ENCODE measurements at regions not wholly inside any gene's neighbourhood (a gene's known extent, or its start where the extent isn't known, plus 50 kb on each side); places are given as distances from the start of the nearest gene placed in this dataset.

DNA sequence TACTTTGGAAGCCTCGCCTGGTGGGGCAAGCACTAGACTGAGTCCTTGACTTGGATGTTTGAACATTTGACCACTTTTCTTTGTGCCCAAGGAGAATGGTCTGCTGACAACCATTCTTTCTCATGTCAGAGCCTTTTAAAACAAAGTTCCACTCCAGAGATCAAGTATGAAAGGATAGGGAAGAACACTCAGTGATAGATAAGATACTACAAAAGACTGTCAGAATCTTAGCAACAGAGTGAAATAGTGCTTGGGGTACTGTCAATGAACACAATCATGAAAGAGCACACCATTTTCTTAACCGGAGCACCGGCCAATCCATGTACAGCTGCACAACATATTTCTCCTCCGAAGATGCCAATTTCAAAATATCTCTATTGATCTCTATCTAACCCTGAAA, 82.8 kb upstream of the ADO start:
- no peaks in the 10 kb centered on the region for H3K9me3 ChIP-seq
- no peaks in the 10 kb centered on the region for H3K4me1 ChIP-seq
- no peaks in the 10 kb centered on the region for H3K27me3 ChIP-seq
- no peaks in the 10 kb centered on the region for H3K36me3 ChIP-seq
- DNase-seq = no peak
- no peak overlapping the region for H3K4me3 ChIP-seq (ENCODE audit: low read depth, low read length)
- TF ChIP-seq, protein P1, sequence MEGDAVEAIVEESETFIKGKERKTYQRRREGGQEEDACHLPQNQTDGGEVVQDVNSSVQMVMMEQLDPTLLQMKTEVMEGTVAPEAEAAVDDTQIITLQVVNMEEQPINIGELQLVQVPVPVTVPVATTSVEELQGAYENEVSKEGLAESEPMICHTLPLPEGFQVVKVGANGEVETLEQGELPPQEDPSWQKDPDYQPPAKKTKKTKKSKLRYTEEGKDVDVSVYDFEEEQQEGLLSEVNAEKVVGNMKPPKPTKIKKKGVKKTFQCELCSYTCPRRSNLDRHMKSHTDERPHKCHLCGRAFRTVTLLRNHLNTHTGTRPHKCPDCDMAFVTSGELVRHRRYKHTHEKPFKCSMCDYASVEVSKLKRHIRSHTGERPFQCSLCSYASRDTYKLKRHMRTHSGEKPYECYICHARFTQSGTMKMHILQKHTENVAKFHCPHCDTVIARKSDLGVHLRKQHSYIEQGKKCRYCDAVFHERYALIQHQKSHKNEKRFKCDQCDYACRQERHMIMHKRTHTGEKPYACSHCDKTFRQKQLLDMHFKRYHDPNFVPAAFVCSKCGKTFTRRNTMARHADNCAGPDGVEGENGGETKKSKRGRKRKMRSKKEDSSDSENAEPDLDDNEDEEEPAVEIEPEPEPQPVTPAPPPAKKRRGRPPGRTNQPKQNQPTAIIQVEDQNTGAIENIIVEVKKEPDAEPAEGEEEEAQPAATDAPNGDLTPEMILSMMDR (IDR thresholded peaks at IDR 0.05; ENCODE audit: low read depth, low read length) = no peak

DNA sequence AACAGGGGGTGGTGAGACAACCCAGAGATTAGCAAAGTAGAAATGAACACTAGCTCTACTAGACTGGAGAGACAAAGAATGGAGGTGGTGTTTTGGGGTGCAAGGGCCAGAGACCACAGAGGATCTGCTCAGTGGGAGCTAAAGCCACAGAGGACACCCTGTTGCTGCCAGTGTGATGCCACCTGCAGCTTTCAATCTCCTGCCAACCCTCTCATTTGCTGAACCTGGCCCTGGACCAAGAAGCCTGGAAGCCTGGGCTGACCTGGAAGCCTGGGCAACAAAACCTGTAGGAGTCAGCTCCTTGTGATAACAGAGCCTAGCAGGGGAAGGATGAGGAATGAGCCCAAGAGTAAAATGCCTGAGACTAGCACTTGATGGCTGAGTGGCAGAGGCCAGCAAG, 81.1 kb upstream of the ADO start:
- no peak overlapping the region for H3K4me3 ChIP-seq (ENCODE audit: low read depth, low read length)
- H3K9me3 ChIP-seq = no peaks in the 10 kb centered on the region
- TF ChIP-seq, protein P1 (IDR thresholded peaks at IDR 0.05; ENCODE audit: low read depth, low read length) = no peak
- H3K27me3 ChIP-seq = no peaks in the 10 kb centered on the region
- no peak for DNase-seq
- no peaks in the 10 kb centered on the region for H3K4me1 ChIP-seq
- no peaks in the 10 kb centered on the region for H3K36me3 ChIP-seq

DNA sequence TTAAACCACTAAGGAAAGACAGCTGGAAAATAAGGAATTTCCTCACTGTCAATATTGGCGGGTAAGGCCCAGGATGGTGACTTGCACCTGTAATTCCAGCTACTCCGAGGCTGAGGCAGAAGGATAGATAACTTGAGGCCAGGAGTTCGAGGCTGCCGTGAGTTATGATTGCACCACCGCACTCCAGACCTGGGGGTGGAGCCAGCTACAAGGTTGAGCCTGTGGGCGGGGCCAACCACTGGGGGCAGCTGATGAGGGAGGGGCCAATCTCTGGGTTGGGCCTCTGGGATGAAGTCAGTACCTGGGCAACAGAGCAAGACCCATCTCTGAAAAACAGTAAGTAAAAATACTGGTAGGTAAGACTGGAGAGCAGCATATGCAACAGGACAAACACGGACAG, 80.1 kb upstream of the ADO start:
- H3K36me3 ChIP-seq = no peaks in the 10 kb centered on the region
- no peaks in the 10 kb centered on the region for H3K4me1 ChIP-seq
- H3K4me3 ChIP-seq (ENCODE audit: low read depth, low read length) = no peak overlapping the region
- no peaks in the 10 kb centered on the region for H3K27me3 ChIP-seq
- TF ChIP-seq, protein P1 (IDR thresholded peaks at IDR 0.05; ENCODE audit: low read depth, low read length) = no peak
- H3K9me3 ChIP-seq = no peaks in the 10 kb centered on the region
- DNase-seq = peak; percentile 6

GRCh38 chr10:62726142-62726541, 78.4 kb upstream of the ADO start:
- no peaks in the 10 kb centered on the region for H3K27me3 ChIP-seq
- TF ChIP-seq, protein P1 (IDR thresholded peaks at IDR 0.05; ENCODE audit: low read depth, low read length) = no peak
- DNase-seq = no peak
- no peak overlapping the region for H3K4me3 ChIP-seq (ENCODE audit: low read depth, low read length)
- H3K36me3 ChIP-seq = no peaks in the 10 kb centered on the region
- H3K4me1 ChIP-seq = no peaks in the 10 kb centered on the region
- H3K9me3 ChIP-seq = no peaks in the 10 kb centered on the region

- TF ChIP-seq, protein P1 (IDR thresholded peaks at IDR 0.05; ENCODE audit: low read depth, low read length) = no peak
- H3K36me3 ChIP-seq = no peaks in the 10 kb centered on the region
- no peaks in the 10 kb centered on the region for H3K27me3 ChIP-seq
- H3K4me3 ChIP-seq (ENCODE audit: low read depth, low read length) = no peak overlapping the region
- no peak for DNase-seq
- no peaks in the 10 kb centered on the region for H3K4me1 ChIP-seq
- H3K9me3 ChIP-seq = no peaks in the 10 kb centered on the region
Observed at GRCh38 chr10:62726638-62727037, 77.9 kb upstream of the ADO start.

GRCh38 chr10:62727934-62728333, 76.6 kb upstream of the ADO start:
- TF ChIP-seq, protein P1 (IDR thresholded peaks at IDR 0.05; ENCODE audit: low read depth, low read length) = no peak
- no peaks in the 10 kb centered on the region for H3K27me3 ChIP-seq
- no peaks in the 10 kb centered on the region for H3K9me3 ChIP-seq
- no peak for DNase-seq
- H3K4me1 ChIP-seq = no peaks in the 10 kb centered on the region
- H3K4me3 ChIP-seq (ENCODE audit: low read depth, low read length) = no peak overlapping the region
- no peaks in the 10 kb centered on the region for H3K36me3 ChIP-seq

All from BE2C (cell line).